ENCODE measurements at regions not wholly inside any gene's neighbourhood (a gene's known extent, or its start where the extent isn't known, plus 50 kb on each side); places are given as distances from the start of the nearest gene placed in this dataset.

DNA sequence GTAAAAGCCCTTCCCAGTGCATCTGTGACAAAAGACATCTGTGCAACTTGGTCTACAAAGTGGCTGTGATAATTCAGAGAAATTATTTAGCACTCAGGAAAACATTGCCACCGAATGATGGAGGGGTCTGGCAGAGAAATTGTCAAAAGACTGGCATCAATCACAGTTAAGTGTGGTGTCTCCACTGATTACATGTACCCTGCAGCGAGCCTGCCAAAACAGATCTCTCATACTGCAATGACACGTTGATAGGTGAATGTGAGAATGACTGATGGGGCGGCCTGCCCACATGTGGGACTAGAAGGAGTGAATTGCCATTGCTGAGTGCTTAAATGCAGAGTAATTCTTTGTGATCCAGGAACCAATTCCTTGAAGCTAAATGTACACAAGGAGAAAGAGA lies 136.4 kb upstream of the PCSK5 start:
- DNase-seq (ENCODE audit: low read depth) (no peak), FAIRE-seq (no peak)
- no peaks in the 10 kb centered on the region for H3K36me3 ChIP-seq (ENCODE audit: control insufficient read depth, insufficient read depth, low read length)
- TF ChIP-seq, protein P1, sequence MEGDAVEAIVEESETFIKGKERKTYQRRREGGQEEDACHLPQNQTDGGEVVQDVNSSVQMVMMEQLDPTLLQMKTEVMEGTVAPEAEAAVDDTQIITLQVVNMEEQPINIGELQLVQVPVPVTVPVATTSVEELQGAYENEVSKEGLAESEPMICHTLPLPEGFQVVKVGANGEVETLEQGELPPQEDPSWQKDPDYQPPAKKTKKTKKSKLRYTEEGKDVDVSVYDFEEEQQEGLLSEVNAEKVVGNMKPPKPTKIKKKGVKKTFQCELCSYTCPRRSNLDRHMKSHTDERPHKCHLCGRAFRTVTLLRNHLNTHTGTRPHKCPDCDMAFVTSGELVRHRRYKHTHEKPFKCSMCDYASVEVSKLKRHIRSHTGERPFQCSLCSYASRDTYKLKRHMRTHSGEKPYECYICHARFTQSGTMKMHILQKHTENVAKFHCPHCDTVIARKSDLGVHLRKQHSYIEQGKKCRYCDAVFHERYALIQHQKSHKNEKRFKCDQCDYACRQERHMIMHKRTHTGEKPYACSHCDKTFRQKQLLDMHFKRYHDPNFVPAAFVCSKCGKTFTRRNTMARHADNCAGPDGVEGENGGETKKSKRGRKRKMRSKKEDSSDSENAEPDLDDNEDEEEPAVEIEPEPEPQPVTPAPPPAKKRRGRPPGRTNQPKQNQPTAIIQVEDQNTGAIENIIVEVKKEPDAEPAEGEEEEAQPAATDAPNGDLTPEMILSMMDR (IDR thresholded peaks at IDR 0.05; ENCODE audit: insufficient read depth, low read length, severe bottlenecking): no peak
- H3K4me3 ChIP-seq (ENCODE audit: low read depth, low read length): no peak overlapping the region
- H3K27me3 ChIP-seq (ENCODE audit: control insufficient read depth, insufficient read depth, low read length): no peaks in the 10 kb centered on the region

DNA sequence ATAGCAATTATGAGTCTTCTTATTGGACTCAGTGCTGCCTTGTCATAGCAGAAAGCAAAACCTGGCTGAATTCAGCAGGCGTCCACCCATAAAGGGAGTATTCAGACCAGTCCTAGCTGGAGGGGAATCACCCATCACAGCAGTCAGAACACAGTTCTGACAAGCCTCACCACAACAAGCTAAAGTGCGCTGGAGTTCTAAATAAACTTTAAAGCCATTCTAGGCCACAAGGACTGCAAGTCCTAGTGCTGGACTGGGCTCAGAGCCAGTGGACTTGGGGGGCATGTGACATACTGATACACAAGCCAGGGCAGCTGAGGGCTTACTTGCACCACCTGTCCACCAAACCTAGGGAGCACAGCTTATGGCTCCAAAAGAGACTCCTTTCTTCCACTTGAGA lies 115.3 kb upstream of the PCSK5 start:
- DNase-seq (ENCODE audit: low read depth) (no peak), FAIRE-seq (no peak)
- TF ChIP-seq, protein P1 (IDR thresholded peaks at IDR 0.05; ENCODE audit: insufficient read depth, low read length, severe bottlenecking): no peak
- no peaks in the 10 kb centered on the region for H3K36me3 ChIP-seq (ENCODE audit: control insufficient read depth, insufficient read depth, low read length)
- H3K4me3 ChIP-seq (ENCODE audit: low read depth, low read length): no peak overlapping the region
- H3K27me3 ChIP-seq (ENCODE audit: control insufficient read depth, insufficient read depth, low read length): no peaks in the 10 kb centered on the region

DNA sequence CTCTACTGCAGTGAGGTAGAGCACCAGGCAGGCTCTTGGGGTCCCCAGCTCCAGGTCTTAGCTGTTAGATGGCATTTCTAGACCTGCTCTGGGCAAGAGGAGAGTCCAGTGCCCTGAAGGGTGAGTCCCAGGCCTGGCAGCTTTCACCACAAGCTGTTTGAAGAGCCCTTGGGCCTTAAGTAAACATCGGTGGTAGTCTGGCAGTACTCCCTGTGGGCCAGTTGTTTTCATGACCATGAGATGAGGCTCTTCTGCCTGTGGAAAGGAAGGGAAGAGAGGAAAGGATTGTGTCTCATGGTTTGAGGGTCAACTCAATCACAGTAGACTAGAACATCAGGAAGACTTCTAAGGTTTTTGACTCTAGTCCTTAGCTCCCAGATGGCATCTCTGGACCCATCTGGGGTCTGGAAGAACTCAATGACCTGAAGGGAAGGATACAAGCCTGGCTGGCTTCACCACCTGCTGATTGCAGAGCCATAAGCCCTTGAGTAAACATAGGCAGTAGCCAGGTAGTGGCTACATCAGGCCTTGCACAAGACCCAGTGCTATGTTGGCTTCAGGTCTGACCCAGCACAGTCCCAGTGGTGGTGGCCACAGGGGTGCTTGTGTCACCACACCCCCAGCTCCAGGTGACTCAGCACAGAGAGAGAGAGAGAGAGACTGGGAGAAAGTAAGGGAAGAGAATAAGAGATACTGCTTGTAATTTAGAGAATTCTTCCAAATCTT lies 114.3 kb upstream of the PCSK5 start:
- TF ChIP-seq, protein P1 (IDR thresholded peaks at IDR 0.05; ENCODE audit: insufficient read depth, low read length, severe bottlenecking): no peak
- no peak overlapping the region for H3K4me3 ChIP-seq (ENCODE audit: low read depth, low read length)
- FAIRE-seq (no peak), DNase-seq (ENCODE audit: low read depth) (no peak)
- no peaks in the 10 kb centered on the region for H3K36me3 ChIP-seq (ENCODE audit: control insufficient read depth, insufficient read depth, low read length)
- no peaks in the 10 kb centered on the region for H3K27me3 ChIP-seq (ENCODE audit: control insufficient read depth, insufficient read depth, low read length)

DNA sequence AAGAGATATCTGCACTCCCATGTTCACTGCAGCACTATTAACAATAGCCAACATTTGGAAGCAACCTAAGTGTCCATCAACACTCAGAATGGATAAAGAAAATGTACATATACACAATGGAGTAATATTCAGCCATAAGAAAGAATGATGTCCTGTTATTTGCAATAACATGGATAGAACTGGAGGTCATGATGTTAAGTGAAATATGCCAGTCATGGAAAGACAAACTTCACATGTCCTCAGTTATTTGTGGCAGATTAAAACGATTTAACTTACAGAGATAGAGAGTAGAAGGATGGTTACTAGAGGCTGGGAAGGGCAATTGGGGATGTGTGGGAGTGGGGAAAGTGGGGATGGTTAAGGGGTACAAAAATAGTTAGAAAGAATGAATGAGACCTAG lies 110.3 kb upstream of the PCSK5 start:
- TF ChIP-seq, protein P1 (IDR thresholded peaks at IDR 0.05; ENCODE audit: insufficient read depth, low read length, severe bottlenecking): no peak
- DNase-seq (ENCODE audit: low read depth) (no peak), FAIRE-seq (no peak)
- H3K27me3 ChIP-seq (ENCODE audit: control insufficient read depth, insufficient read depth, low read length): no peaks in the 10 kb centered on the region
- no peaks in the 10 kb centered on the region for H3K36me3 ChIP-seq (ENCODE audit: control insufficient read depth, insufficient read depth, low read length)
- no peak overlapping the region for H3K4me3 ChIP-seq (ENCODE audit: low read depth, low read length)

DNA sequence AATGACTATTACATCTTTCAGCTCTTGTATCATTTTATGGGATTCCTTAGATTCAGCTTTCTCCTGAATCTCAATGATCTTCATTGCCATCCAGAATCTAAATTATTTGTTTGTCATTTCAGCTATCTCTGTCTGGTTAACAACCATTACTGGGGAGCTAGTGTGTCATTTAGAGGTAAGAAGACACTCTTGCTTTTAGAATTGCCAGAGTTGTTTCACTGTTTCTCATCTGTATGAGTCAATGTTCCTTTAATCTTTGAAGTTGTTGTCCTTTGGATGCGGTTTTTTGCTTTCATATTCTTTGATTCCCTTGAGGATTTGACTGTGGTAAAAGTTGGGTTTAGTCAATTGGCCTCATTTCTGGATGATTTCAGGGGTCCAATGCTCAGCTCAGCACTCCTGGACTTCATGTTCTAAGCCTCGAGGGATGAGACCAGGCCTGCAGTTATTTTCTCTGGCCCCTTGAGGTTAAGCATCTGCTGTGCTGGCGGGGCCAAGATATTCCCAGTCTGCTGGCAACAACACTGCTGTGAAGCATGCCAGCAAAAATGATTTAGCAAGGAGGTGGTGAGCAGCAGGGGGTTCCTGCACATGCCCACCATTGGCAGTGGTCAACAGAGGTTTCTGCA lies 102.4 kb upstream of the PCSK5 start:
- no peak for DNase-seq (ENCODE audit: low read depth)
- TF ChIP-seq, protein P1 (IDR thresholded peaks at IDR 0.05; ENCODE audit: insufficient read depth, low read length, severe bottlenecking): no peak
- FAIRE-seq: no peak
- Histone ChIP-seq H3K36me3 (ENCODE audit: control insufficient read depth, insufficient read depth, low read length) (no peaks in the 10 kb centered on the region), H3K4me3 (ENCODE audit: low read depth, low read length) (no peak overlapping the region), H3K27me3 (ENCODE audit: control insufficient read depth, insufficient read depth, low read length) (no peaks in the 10 kb centered on the region)

Data from bronchial epithelial cell (primary cell).